HepG2 (cell line): ENCODE measurements at regions not wholly inside any gene's neighbourhood (a gene's known extent, or its start where the extent isn't known, plus 50 kb on each side); places are given as distances from the start of the nearest gene placed in this dataset.

ENCODE experiments used
- ADNP ChIP-seq: sonication (generic); formaldehyde crosslinking; IDR thresholded peaks from 2 replicates; pipeline ENCODE4 v1.4.0; 2020; ENCODE audit warnings: missing genetic modification reagents
- CHD2 ChIP-seq: IDR thresholded peaks from 2 replicates; pipeline ENCODE4 v1.6.1; 2011; ENCODE audit warnings: low read depth, low read length, improper control_type of control experiment
- CREM ChIP-seq, 2 experiments: sonication (generic) in 1 of 2; formaldehyde crosslinking in 1 of 2; IDR thresholded peaks; 2 replicates each; pipeline versions ENCODE4 v1.4.0 to v1.6.1; 2016 to 2020; ENCODE audit warnings: antibody characterized with exemption in 1 of 2, mild to moderate bottlenecking in 1 of 2, missing genetic modification reagents in 1 of 2
- EED ChIP-seq: sonication (generic); formaldehyde crosslinking; IDR thresholded peaks from 2 replicates; pipeline ENCODE4 v1.5.0; 2020; ENCODE audit warnings: mild to moderate bottlenecking, missing genetic modification reagents
- EHMT2 ChIP-seq: fragments of 200-600 bp; sonication (generic); IDR thresholded peaks from 2 replicates; pipeline ENCODE4 v1.7.0; 2017; ENCODE audit warnings: antibody characterized with exemption, low read depth, low read length, borderline replicate concordance
- FOSL2 ChIP-seq: sonication (generic); formaldehyde crosslinking; IDR thresholded peaks from 2 replicates; pipeline ENCODE4 v1.4.0; 2020; ENCODE audit warnings: missing genetic modification reagents
- MAFK ChIP-seq, 2 experiments: IDR thresholded peaks in 1 of 2; conservative IDR thresholded peaks in 1 of 2; 2 replicates each; pipeline ENCODE4 v1.6.1; 2011; ENCODE audit warnings: improper control_type of control experiment in 2 of 2, low read length in 2 of 2
- RELA ChIP-seq: sonication (generic); formaldehyde crosslinking; IDR thresholded peaks from 2 replicates; pipeline ENCODE4 v1.4.0; 2020; ENCODE audit warnings: missing genetic modification reagents
- SMC3 ChIP-seq: IDR thresholded peaks from 2 replicates; pipeline ENCODE4 v1.6.1; 2011; ENCODE audit warnings: low read length, improper control_type of control experiment
- ZBTB42 ChIP-seq: sonication (generic); formaldehyde crosslinking; IDR thresholded peaks from 2 replicates; pipeline ENCODE4 v1.5.0; 2020; ENCODE audit warnings: mild to moderate bottlenecking, missing genetic modification reagents
- ZFP37 ChIP-seq: sonication (generic); formaldehyde crosslinking; IDR thresholded peaks from 2 replicates; pipeline ENCODE4 v1.4.0; 2020; ENCODE audit warnings: missing genetic modification reagents, borderline replicate concordance
- ZNF260 ChIP-seq: sonication (generic); formaldehyde crosslinking; IDR thresholded peaks from 2 replicates; pipeline ENCODE4 v1.4.0; 2020; ENCODE audit warnings: missing genetic modification reagents, low read depth, mild to moderate bottlenecking, borderline replicate concordance
- ZNF766 ChIP-seq: sonication (generic); formaldehyde crosslinking; IDR thresholded peaks from 2 replicates; pipeline ENCODE4 v1.5.0; 2020; ENCODE audit warnings: missing genetic modification reagents, borderline replicate concordance
- TF ChIP-seq, protein P1 (sequence below): sonication (generic); formaldehyde crosslinking; IDR thresholded peaks from 2 replicates; pipeline ENCODE4 v1.5.0; 2020; ENCODE audit warnings: mild to moderate bottlenecking, missing genetic modification reagents, moderate library complexity

- TF ChIP-seq EHMT2, result no peak
- TF ChIP-seq FOSL2 (CRISPR knock-in tag), result no peak
- TF ChIP-seq CHD2, result no peak
- TF ChIP-seq MAFK (conservative IDR thresholded peaks at IDR 0.05 in 1 of 2, IDR thresholded peaks at IDR 0.05 in 1 of 2; ENCODE audit: low read length in 2 of 2), result no peak
- TF ChIP-seq, protein P1, sequence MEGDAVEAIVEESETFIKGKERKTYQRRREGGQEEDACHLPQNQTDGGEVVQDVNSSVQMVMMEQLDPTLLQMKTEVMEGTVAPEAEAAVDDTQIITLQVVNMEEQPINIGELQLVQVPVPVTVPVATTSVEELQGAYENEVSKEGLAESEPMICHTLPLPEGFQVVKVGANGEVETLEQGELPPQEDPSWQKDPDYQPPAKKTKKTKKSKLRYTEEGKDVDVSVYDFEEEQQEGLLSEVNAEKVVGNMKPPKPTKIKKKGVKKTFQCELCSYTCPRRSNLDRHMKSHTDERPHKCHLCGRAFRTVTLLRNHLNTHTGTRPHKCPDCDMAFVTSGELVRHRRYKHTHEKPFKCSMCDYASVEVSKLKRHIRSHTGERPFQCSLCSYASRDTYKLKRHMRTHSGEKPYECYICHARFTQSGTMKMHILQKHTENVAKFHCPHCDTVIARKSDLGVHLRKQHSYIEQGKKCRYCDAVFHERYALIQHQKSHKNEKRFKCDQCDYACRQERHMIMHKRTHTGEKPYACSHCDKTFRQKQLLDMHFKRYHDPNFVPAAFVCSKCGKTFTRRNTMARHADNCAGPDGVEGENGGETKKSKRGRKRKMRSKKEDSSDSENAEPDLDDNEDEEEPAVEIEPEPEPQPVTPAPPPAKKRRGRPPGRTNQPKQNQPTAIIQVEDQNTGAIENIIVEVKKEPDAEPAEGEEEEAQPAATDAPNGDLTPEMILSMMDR, result no peak
- TF ChIP-seq RELA, result no peak
- TF ChIP-seq CREM (IDR thresholded peaks at IDR 0.05), result no peak
- no peak for TF ChIP-seq CREM (CRISPR knock-in tag; IDR thresholded peaks at IDR 0.05)
- no peak for TF ChIP-seq ZNF260 (CRISPR knock-in tag)
- no peak for TF ChIP-seq EED (CRISPR knock-in tag)
- TF ChIP-seq SMC3, result no peak
- TF ChIP-seq ADNP (CRISPR knock-in tag), result no peak
- TF ChIP-seq ZNF766 (CRISPR knock-in tag), result no peak
- TF ChIP-seq ZFP37 (CRISPR knock-in tag), result no peak
- TF ChIP-seq ZBTB42 (CRISPR knock-in tag), result no peak
Observed at GRCh38 chr16:80103463-80103862, 437.3 kb upstream of the DYNLRB2 start.
